Gastrocnemius medialis (tissue), 4 donors: ENCODE measurements at regions not wholly inside any gene's neighbourhood (a gene's known extent, or its start where the extent isn't known, plus 50 kb on each side); places are given as distances from the start of the nearest gene placed in this dataset.

ENCODE experiments used
- ATAC-seq, 2 donors: fragments of 150-250 bp; one replicate each; pipeline ENCODE4 v1.9.1; 2016
- DNase-seq, 2 donors: peaks; one replicate each; pipeline ENCODE4 v3.0.0-alpha.2; 2019
- H3K27ac ChIP-seq, 4 donors: fragments of 200-600 bp; sonication (generic); 1 replicate in 1 of 4; 2 replicates in 3 of 4; pipeline ENCODE4 v1.5.1; 2016 to 2018; ENCODE audit warnings: mild to moderate bottlenecking in 2 of 4, moderate library complexity in 1 of 4
- H3K27me3 ChIP-seq, 3 donors: fragments of 200-600 bp; sonication (generic) in 2 of 3; 1 replicate in 1 of 3; 2 replicates in 2 of 3; pipeline versions ENCODE4 v1.5.1 to v1.6.0; 2016 to 2019; ENCODE audit warnings: mild to moderate bottlenecking in 1 of 3, moderate library complexity in 1 of 3
- H3K36me3 ChIP-seq, 2 donors: fragments of 200-600 bp; sonication (generic) in 1 of 2; one replicate each; pipeline ENCODE4 v1.5.1; 2017 to 2018
- H3K4me1 ChIP-seq, 2 donors: fragments of 200-600 bp; sonication (generic) in 1 of 2; one replicate each; pipeline ENCODE4 v1.5.1; 2016 to 2017; ENCODE audit warnings: mild to moderate bottlenecking in 2 of 2
- H3K4me3 ChIP-seq, 4 donors: fragments of 200-600 bp; sonication (generic) in 3 of 4; 1 replicate in 1 of 4; 2 replicates in 3 of 4; pipeline ENCODE4 v1.5.1; 2016 to 2019; ENCODE audit warnings: mild to moderate bottlenecking in 2 of 4
- H3K9me3 ChIP-seq, 3 donors: fragments of 200-600 bp; sonication (generic) in 2 of 3; 1 replicate in 1 of 3; 2 replicates in 2 of 3; pipeline ENCODE4 v1.5.1; 2016 to 2019
- POLR2A ChIP-seq, 2 donors: fragments of 450-650 bp; IDR thresholded peaks; one replicate each; pipeline ENCODE4 v1.6.1; 2017; ENCODE audit warnings: antibody characterized with exemption in 2 of 2, mild to moderate bottlenecking in 2 of 2, moderate library complexity in 2 of 2
- in situ Hi-C, 4 donors: fragments of 200-750 bp; cut with MboI; loops; one replicate each; pipeline versions ENCODE4 v1.15.0 to v1.8.0; 2017; ENCODE audit warnings: low sequenced_read_pairs in 4 of 4
- intact Hi-C: fragments of 100-400 bp; cut with DNase I; formaldehyde crosslinking; loops from one replicate; pipeline ENCODE4 v1.15.1; 2023; ENCODE audit warnings: low total_unique reads
- TF ChIP-seq, protein P1 (sequence below), 5 experiments: fragments of 450-650 bp in 3 of 5; fragments of 200-600 bp in 2 of 5; sonication (generic) in 2 of 5; IDR thresholded peaks in 4 of 5; conservative IDR thresholded peaks in 1 of 5; 1 replicate in 4 of 5; 2 replicates in 1 of 5; pipeline ENCODE4 v1.5.1; 2016 to 2019; ENCODE audit warnings: antibody characterized with exemption in 5 of 5, mild to moderate bottlenecking in 3 of 5, moderate library complexity in 3 of 5

DNA sequence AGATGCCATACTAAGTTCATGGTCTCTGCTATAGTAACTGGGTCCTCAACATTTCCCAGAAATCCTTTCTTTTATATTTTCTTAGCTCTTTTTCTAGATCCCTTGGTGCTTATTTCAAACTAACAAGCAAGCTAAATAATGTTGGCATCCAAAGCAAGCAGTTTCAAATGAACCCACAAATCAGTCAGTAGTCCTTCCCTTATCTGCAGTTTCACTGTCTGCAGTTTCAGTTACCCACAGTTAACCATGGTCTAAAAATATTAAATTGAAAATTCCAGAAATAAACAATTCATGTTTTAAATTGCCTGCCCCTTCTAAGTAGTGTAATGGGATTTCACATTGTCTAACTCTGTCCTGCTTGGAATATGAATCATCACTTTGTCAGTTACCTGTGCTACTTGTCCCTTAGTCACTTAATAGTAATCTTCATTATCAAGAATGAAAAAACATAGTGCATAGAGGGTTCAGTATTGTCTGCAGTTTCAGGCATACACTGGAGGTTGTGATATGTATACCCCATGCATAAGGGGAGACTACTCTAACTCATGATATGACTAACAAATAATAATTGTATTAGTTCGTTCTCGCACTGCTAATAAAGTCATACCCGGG, 633.7 kb downstream of the MECOM start:
- Histone ChIP-seq H3K4me1 (no peaks in the 10 kb centered on the region), H3K4me3 (no peak overlapping the region), H3K9me3 (no peaks in the 10 kb centered on the region), H3K36me3 (no peaks in the 10 kb centered on the region), H3K27ac (no peak overlapping the region), H3K27me3 (no peaks in the 10 kb centered on the region)
- ATAC-seq = no peak
- in situ Hi-C loops (no loop called here), intact Hi-C loops (no loop called here)
- DNase-seq = no peak
- TF ChIP-seq, protein P1, sequence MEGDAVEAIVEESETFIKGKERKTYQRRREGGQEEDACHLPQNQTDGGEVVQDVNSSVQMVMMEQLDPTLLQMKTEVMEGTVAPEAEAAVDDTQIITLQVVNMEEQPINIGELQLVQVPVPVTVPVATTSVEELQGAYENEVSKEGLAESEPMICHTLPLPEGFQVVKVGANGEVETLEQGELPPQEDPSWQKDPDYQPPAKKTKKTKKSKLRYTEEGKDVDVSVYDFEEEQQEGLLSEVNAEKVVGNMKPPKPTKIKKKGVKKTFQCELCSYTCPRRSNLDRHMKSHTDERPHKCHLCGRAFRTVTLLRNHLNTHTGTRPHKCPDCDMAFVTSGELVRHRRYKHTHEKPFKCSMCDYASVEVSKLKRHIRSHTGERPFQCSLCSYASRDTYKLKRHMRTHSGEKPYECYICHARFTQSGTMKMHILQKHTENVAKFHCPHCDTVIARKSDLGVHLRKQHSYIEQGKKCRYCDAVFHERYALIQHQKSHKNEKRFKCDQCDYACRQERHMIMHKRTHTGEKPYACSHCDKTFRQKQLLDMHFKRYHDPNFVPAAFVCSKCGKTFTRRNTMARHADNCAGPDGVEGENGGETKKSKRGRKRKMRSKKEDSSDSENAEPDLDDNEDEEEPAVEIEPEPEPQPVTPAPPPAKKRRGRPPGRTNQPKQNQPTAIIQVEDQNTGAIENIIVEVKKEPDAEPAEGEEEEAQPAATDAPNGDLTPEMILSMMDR (IDR thresholded peaks at IDR 0.05 in 4 of 5, conservative IDR thresholded peaks at IDR 0.05 in 1 of 5) = no peak

DNA sequence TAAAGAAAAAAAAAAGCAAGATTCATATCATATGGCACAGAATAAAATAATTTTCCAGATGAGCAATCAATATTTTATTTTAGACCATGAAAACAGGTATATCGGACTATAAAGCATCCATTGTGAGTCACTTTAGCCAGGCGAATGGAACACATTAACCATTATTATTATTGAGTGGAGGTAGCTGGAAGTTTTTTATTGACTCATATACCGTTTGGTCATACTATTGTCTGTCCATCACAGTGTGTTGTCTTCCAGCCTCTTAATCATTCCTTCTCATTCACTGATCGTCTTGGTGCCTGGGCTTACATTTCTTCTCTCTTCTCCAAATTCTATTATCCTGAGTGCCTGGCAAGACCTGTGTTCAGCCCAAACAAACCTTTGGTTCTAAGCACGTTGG, 634.8 kb downstream of the MECOM start:
- Histone ChIP-seq H3K4me1 (no peaks in the 10 kb centered on the region), H3K36me3 (no peaks in the 10 kb centered on the region), H3K27ac (no peak overlapping the region), H3K4me3 (no peak overlapping the region), H3K27me3 (no peaks in the 10 kb centered on the region), H3K9me3 (no peaks in the 10 kb centered on the region)
- TF ChIP-seq POLR2A (IDR thresholded peaks at IDR 0.05) = no peak
- TF ChIP-seq, protein P1 (IDR thresholded peaks at IDR 0.05 in 4 of 5, conservative IDR thresholded peaks at IDR 0.05 in 1 of 5) = no peak
- intact Hi-C loops = no loop called here
- ATAC-seq (no peak), DNase-seq (no peak)
- in situ Hi-C loops = no loop called here

DNA sequence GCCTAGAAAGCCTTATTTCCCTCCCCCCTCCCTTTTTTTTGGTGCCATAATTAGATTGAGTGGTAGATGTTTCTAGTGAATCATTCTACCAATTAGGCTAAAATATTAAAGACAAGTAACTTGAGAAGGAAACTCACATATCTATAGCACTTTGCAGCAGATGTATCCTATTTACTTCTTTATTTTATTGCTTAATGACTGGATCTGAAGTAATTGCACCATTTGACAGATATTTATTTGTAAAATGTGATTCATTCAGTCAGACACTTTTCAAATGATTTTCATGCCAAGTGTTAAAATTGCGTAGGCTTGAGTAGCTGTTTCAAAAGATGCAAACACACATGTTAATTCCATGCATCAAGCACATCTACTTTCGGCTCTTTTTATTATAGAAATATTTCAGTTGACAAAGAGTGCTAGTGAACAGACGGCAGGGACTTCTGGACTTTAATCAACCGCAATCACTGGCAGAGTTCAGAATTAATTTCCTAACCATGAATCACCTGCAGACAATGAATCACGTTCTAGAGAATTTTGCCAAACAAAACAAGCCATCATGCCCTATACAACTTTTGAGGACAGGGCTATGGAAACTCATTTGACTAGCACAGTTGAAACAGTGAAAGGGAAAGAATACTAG, 636.8 kb downstream of the MECOM start:
- in situ Hi-C loops (no loop called here), intact Hi-C loops (no loop called here)
- DNase-seq (no peak), ATAC-seq (peak; percentile 49 to 50)
- H3K27ac ChIP-seq = no peak overlapping the region
- H3K4me3 ChIP-seq = no peak overlapping the region
- H3K36me3 ChIP-seq = no peaks in the 10 kb centered on the region
- no peaks in the 10 kb centered on the region for H3K9me3 ChIP-seq
- TF ChIP-seq, protein P1 (IDR thresholded peaks at IDR 0.05 in 4 of 5, conservative IDR thresholded peaks at IDR 0.05 in 1 of 5) = no peak
- TF ChIP-seq POLR2A (IDR thresholded peaks at IDR 0.05) = no peak
- H3K4me1 ChIP-seq = no peaks in the 10 kb centered on the region
- H3K27me3 ChIP-seq = no peaks in the 10 kb centered on the region

DNA sequence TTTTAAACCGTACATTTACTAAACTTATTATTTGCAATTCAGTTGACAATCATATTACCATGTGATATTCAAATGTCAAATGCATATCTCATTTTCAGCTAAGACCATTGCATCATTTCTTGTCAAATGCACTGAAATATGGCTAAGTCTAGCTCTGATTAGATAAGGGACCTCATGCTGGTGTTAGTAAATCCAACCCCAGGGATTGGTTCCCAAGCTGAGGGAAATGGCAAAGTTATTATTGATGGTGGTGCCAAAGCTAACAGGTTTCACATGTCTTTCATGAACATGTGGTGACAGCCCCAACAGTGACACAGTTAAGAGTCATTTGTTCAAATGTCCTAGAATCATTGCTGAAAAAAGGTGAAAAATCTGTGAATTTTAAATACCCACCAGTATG, 641.1 kb downstream of the MECOM start:
- Histone ChIP-seq H3K4me1 (no peaks in the 10 kb centered on the region), H3K4me3 (no peak overlapping the region), H3K9me3 (no peaks in the 10 kb centered on the region), H3K36me3 (no peaks in the 10 kb centered on the region), H3K27me3 (no peaks in the 10 kb centered on the region), H3K27ac (no peak overlapping the region)
- DNase-seq (no peak), ATAC-seq (no peak)
- in situ Hi-C loops (no loop called here), intact Hi-C loops (no loop called here)
- TF ChIP-seq POLR2A (IDR thresholded peaks at IDR 0.05) = no peak
- TF ChIP-seq, protein P1 (IDR thresholded peaks at IDR 0.05 in 4 of 5, conservative IDR thresholded peaks at IDR 0.05 in 1 of 5) = no peak

DNA sequence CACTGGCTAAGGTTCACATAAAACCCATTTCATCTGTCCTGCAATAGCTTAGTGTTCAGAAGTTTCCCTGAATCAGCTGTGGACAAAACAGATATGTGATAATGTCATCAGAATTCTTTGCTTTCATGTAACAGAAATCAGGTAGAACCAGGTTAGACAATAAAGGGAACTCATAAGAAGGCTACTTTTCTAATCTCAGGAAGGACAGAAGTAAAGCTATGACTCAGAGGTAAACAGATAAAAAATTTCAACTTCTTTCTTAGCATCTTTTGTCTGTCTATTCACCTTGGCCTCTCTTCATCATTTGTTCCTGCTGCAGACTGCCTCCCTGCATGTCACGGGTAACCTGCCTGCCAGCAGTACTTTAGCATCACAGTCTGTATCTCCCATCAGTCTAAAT, 643.1 kb downstream of the MECOM start:
- in situ Hi-C loops = no loop called here
- DNase-seq (no peak), ATAC-seq (no peak)
- H3K27me3 ChIP-seq = no peaks in the 10 kb centered on the region
- no peak overlapping the region for H3K4me3 ChIP-seq
- H3K4me1 ChIP-seq = no peaks in the 10 kb centered on the region
- H3K9me3 ChIP-seq = no peaks in the 10 kb centered on the region
- no peaks in the 10 kb centered on the region for H3K36me3 ChIP-seq
- TF ChIP-seq, protein P1 (IDR thresholded peaks at IDR 0.05 in 4 of 5, conservative IDR thresholded peaks at IDR 0.05 in 1 of 5) = no peak
- no peak for TF ChIP-seq POLR2A (IDR thresholded peaks at IDR 0.05)
- intact Hi-C loops = no loop called here
- no peak overlapping the region for H3K27ac ChIP-seq
